Testis (tissue), 2 donors: ENCODE measurements at regions not wholly inside any gene's neighbourhood (a gene's known extent, or its start where the extent isn't known, plus 50 kb on each side); places are given as distances from the start of the nearest gene placed in this dataset.

Source experiments
- POLR2A ChIP-seq: fragments of 450-650 bp; IDR thresholded peaks from one replicate; pipeline ENCODE4 v1.6.1; 2017; ENCODE audit warnings: antibody characterized with exemption, mild to moderate bottlenecking, moderate library complexity
- TF ChIP-seq, protein P1 (sequence below), 3 experiments: fragments of 450-650 bp in 2 of 3; fragments of 200-600 bp in 1 of 3; sonication (generic) in 1 of 3; IDR thresholded peaks; one replicate each; pipeline ENCODE4 v1.5.1; 2016 to 2019; ENCODE audit warnings: antibody characterized with exemption in 3 of 3, mild to moderate bottlenecking in 2 of 3, moderate library complexity in 1 of 3

DNA sequence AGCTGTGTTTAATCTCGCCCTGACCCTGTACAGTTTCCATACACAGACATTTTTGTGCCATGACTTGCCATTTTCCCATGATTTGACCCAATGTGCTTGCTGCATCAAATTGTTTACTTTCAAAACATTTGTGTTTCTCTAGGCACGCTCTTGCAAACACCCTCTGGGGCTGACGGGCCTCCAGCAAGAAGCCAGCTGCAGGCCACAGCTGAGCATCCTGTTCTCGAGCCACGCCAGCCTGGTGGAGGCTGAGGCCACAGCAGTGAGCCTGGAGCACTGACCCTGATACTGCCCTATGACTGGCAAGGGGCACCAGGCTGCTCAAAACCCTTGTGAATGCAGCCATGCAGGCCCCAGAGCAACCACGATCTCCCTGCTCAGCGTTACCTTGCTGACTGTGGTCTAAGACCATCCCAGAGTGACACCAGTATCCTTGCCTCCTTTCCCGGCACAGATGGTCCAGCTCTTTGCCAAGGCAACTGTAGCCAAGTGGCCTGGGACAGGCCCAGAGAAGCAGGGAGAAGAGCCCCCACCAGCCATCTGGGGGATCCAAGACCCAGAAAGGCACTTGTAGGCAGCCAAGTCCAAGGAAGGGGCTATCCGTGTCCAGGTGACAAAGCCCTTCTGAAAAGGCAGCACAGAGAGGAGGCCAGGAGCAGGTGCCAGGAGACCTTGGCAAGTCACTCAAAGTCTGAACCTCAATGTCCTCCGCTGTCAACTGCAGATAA lies 78.5 kb downstream of the OAT start:
- TF ChIP-seq, protein P1, sequence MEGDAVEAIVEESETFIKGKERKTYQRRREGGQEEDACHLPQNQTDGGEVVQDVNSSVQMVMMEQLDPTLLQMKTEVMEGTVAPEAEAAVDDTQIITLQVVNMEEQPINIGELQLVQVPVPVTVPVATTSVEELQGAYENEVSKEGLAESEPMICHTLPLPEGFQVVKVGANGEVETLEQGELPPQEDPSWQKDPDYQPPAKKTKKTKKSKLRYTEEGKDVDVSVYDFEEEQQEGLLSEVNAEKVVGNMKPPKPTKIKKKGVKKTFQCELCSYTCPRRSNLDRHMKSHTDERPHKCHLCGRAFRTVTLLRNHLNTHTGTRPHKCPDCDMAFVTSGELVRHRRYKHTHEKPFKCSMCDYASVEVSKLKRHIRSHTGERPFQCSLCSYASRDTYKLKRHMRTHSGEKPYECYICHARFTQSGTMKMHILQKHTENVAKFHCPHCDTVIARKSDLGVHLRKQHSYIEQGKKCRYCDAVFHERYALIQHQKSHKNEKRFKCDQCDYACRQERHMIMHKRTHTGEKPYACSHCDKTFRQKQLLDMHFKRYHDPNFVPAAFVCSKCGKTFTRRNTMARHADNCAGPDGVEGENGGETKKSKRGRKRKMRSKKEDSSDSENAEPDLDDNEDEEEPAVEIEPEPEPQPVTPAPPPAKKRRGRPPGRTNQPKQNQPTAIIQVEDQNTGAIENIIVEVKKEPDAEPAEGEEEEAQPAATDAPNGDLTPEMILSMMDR (IDR thresholded peaks at IDR 0.05) = no peak
- TF ChIP-seq POLR2A = no peak
